Activated naive CD8-positive, alpha-beta T cell treated with anti-CD3 and anti-CD28 coated beads for 36 hours (primary cell): ENCODE measurements at regions not wholly inside any gene's neighbourhood (a gene's known extent, or its start where the extent isn't known, plus 50 kb on each side); places are given as distances from the start of the nearest gene placed in this dataset.

ENCODE experiments used
- DNase-seq: peaks from one replicate; pipeline ENCODE4 v3.0.0; 2021
- H3K27ac Mint-ChIP-seq: one replicate; pipeline ENCODE4 v1.8.0; 2022; ENCODE audit warnings: mild to moderate bottlenecking, moderate library complexity, mixed read lengths
- H3K27me3 Mint-ChIP-seq: one replicate; pipeline ENCODE4 v1.8.0; 2022; ENCODE audit warnings: mild to moderate bottlenecking, mixed read lengths
- H3K36me3 Mint-ChIP-seq: one replicate; pipeline ENCODE4 v1.8.0; 2021; ENCODE audit warnings: mild to moderate bottlenecking, mixed read lengths
- H3K4me1 Mint-ChIP-seq: one replicate; pipeline ENCODE4 v1.8.0; 2021; ENCODE audit warnings: mixed read lengths
- H3K4me3 Mint-ChIP-seq: one replicate; pipeline ENCODE4 v1.8.0; 2022; ENCODE audit warnings: mild to moderate bottlenecking, moderate library complexity, mixed read lengths
- H3K9me3 Mint-ChIP-seq: one replicate; pipeline ENCODE4 v1.8.0; 2022; ENCODE audit warnings: mixed read lengths

DNA sequence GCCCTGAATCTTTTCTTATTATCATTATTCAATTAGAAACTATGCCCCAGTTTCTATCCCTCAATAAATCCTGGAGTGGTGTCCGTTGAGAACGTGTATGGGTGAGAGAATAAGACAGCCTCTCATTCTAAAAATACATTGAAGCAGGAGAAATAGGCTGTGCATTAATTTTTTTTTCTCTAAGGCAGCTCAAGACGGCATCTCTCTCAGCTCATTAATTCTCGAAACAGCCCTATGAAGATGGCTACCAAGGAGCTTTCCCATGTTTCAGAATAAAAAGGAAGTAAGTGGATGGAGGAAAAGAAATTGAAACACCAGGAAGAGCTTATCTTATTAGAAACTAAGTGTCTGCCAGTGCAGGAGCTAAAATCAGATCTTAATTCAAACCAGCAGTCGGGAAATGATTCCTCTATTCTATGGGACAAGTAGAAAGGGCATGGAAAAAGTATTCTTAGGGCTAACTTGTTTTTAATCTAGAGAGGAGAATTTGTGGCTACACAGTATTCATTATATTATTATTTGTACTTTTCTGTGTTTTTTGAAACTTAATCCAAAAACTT, 347.1 kb upstream of the PLD5 start:
- Mint-ChIP-seq H3K9me3 (no peaks in the 10 kb centered on the region), H3K4me3 (no peak overlapping the region), H3K36me3 (no peaks in the 10 kb centered on the region), H3K4me1 (no peaks in the 10 kb centered on the region), H3K27ac (no peak overlapping the region), H3K27me3 (peaks cover 6% of the 10 kb centered on the region)
- DNase-seq: no peak

DNA sequence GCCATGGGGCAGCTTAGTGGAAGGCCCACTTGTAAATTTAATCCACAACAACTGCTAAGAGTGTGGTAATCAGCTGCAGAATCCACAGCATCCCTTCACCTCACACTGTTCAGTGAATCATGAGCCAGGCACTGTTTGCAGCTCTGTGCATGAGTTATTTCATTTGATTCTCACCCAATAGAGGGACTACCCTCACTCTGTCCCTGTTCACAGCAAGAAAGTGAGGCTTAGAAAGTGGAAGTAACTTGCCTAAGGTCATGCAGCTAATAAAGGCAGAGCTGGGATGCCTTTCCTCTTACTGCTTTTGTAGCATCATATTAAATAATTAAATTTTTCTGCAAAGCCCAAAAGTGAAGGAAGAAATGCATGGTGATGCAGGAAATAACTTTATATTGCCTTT, 346.5 kb upstream of the PLD5 start:
- Mint-ChIP-seq H3K9me3 (no peaks in the 10 kb centered on the region), H3K4me3 (no peak overlapping the region), H3K4me1 (no peaks in the 10 kb centered on the region), H3K27ac (no peak overlapping the region), H3K36me3 (no peaks in the 10 kb centered on the region), H3K27me3 (peaks cover 6% of the 10 kb centered on the region)
- DNase-seq: no peak

DNA sequence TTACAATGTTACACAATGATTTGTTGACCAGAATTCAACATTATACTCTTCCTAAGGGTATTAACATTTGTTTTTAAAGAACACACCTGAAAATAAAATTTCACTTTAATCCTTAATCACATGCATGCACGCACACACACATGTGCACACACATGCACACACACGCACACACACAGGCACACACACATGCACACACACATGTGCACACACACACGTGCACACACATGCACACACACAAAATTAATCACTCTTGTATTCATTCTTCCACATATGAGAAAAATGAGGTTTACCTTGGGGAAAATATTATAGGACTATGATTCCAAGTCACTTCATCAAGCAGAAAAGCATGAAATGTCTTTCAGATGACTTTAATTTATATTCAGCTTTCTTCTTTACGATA, 331.8 kb upstream of the PLD5 start:
- Mint-ChIP-seq H3K27me3 (peaks cover 7% of the 10 kb centered on the region), H3K4me3 (no peak overlapping the region), H3K27ac (no peak overlapping the region), H3K4me1 (no peaks in the 10 kb centered on the region), H3K36me3 (no peaks in the 10 kb centered on the region), H3K9me3 (peaks cover 8% of the 10 kb centered on the region)
- no peak for DNase-seq

DNA sequence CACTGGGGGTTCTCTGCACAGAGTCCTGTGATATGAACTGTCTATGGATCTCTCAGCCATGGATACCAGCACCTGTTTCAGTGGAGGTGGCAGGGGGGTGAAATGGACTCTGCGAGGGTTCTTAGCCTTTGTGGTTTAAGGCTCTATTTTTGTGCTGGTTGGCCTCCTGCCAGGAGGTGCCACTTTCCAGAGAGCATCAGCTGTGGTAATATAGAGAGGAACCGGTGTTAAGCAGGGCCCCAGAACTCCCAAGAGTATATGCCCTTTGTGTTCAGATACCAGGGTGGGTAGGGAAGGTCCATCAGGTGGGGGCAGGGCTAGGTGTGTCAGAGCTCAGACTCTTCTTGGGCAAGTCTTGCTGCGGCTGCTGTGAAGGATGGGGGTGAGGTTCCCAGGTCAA, 330.0 kb upstream of the PLD5 start:
- no peak for DNase-seq
- H3K4me1 Mint-ChIP-seq: no peaks in the 10 kb centered on the region
- no peaks in the 10 kb centered on the region for H3K36me3 Mint-ChIP-seq
- H3K27me3 Mint-ChIP-seq: peaks cover 7% of the 10 kb centered on the region
- no peak overlapping the region for H3K27ac Mint-ChIP-seq
- peaks cover 12% of the 10 kb centered on the region for H3K9me3 Mint-ChIP-seq
- H3K4me3 Mint-ChIP-seq: no peak overlapping the region

DNA sequence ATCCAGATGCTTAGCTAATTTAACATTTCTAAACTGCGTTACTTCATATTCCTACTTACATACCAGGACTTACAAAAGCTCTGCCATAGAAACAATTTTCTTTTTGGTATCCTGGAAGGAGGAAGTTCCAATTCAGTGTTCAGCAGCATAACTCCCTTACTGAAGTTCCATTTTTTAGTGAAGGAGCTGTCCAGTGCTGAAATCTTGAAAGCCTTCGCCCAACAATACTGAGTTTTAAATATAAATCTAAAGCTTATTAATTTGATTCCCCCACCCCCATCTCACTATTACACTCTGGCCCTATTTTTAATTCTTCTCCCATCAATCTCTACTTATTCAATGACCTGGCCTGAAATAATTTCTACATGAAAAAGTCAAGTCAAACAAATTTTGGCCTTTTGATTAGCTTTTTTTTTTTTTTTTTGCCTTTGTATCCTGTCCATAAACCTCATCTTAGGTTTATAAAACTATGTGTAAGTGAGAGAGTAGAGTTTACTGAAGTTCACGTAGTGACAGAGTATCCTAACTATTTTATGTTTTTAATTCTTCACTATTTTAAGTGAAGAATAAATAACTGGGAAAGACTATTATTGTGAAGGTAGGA, 323.0 kb upstream of the PLD5 start:
- DNase-seq: no peak
- no peaks in the 10 kb centered on the region for H3K4me1 Mint-ChIP-seq
- H3K27ac Mint-ChIP-seq: no peak overlapping the region
- no peak overlapping the region for H3K4me3 Mint-ChIP-seq
- no peaks in the 10 kb centered on the region for H3K27me3 Mint-ChIP-seq
- H3K9me3 Mint-ChIP-seq: peaks cover 16% of the 10 kb centered on the region
- H3K36me3 Mint-ChIP-seq: no peaks in the 10 kb centered on the region

DNA sequence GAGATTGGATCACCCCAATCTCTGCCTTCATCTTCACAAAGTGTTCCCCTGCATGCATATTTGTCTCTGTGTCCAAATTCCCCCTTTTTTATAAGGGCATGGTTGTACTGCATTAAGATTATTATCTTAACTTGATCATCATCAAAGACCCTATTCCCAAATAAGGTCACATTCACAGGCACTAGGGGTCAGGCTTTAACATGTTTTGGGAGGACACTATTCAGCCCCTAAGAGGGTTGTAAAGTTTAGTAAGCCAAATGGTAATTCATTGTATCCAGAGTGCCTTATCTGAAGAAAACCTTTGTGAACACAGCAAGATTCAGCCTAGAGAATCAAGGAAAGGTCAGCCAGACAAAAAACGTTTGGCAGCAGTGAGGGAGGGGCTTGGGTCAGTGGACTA, 317.6 kb upstream of the PLD5 start:
- no peak for DNase-seq
- no peaks in the 10 kb centered on the region for H3K4me1 Mint-ChIP-seq
- H3K9me3 Mint-ChIP-seq: peaks cover 3% of the 10 kb centered on the region
- H3K27ac Mint-ChIP-seq: no peak overlapping the region
- no peak overlapping the region for H3K4me3 Mint-ChIP-seq
- H3K36me3 Mint-ChIP-seq: no peaks in the 10 kb centered on the region
- no peaks in the 10 kb centered on the region for H3K27me3 Mint-ChIP-seq

DNA sequence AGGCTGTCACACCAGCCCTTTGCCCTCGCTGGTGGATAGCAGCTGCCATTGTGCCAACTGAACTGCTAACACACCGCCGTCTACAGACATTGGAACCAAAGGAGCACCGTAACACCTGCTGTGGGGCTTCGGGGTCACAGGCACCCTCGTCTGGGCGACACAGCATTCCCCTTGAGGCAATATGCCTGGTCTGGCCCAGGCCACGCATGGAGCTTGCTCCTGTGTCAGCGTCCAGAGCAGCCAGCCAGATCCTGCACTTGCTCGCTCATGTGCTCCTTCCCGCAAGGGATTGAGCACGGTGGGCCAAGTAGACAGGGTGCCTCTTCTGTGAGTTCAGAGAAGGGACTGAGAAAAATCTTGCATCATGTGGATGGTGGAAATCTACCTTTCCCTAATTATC, 314.6 kb upstream of the PLD5 start:
- H3K36me3 Mint-ChIP-seq: no peaks in the 10 kb centered on the region
- H3K9me3 Mint-ChIP-seq: no peaks in the 10 kb centered on the region
- no peaks in the 10 kb centered on the region for H3K27me3 Mint-ChIP-seq
- H3K4me3 Mint-ChIP-seq: no peak overlapping the region
- no peak overlapping the region for H3K27ac Mint-ChIP-seq
- no peaks in the 10 kb centered on the region for H3K4me1 Mint-ChIP-seq
- DNase-seq: no peak

DNA sequence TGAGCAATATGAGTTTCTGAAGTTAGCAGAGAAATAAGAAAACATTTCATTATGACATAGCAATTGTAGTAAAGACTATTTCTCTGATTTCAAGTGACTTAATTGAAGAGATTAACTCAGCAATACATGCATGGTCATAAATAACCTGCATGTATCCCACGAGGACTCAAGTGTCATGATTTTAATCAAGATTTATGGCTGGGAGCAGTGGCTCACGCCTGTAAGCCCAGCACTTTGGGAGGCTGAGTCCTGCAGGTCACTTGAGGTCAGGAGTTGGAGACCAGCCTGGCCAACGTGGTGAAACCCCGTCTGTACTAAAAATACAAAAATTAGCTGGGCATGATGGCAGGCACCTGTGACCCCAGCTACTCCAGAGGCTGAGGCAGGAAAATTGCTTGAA, 311.9 kb upstream of the PLD5 start:
- Mint-ChIP-seq H3K27me3 (no peaks in the 10 kb centered on the region), H3K4me3 (no peak overlapping the region), H3K27ac (no peak overlapping the region), H3K9me3 (peaks cover 7% of the 10 kb centered on the region), H3K36me3 (no peaks in the 10 kb centered on the region), H3K4me1 (no peaks in the 10 kb centered on the region)
- no peak for DNase-seq

DNA sequence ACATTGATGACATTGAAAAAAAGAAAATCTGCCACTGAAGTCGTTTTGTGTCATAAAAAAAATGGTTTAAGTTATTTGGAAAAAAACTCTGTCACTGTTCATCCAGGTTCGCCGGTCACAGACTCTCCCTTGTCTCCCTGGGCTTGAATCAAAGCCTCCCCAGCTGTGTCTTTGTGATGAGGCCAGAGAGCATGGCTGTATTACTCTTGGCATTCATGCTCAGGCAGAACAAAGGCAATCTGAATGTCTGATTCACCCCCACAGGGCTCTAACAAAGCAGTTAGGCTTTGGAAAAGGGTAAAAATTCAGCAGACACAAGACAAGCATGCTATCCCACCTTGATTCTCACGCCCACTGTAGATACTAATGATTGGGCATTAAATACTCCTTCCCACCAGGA, 304.3 kb upstream of the PLD5 start:
- Mint-ChIP-seq H3K9me3 (peaks cover 8% of the 10 kb centered on the region), H3K27me3 (no peaks in the 10 kb centered on the region), H3K4me3 (no peak overlapping the region), H3K4me1 (no peaks in the 10 kb centered on the region), H3K27ac (no peak overlapping the region), H3K36me3 (no peaks in the 10 kb centered on the region)
- DNase-seq: no peak

DNA sequence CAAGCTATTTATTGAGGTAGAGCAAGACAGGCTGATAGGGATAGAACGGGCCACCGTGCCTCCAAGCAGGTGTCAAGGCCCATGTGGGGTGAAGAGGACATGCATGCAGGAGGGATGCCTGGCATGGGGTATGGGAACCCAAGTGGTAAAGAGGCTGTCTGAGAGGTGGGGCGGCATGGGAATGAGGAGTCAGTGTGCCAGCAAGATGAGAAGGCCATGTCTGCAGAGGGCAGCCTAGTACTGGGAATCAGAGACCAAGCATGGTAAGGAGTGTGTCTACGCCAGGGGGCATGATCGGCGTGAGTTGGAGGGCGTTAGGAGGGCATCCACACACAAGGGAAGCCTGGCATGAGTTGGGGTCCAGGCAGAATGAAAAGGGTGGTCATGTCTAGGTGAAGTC, 303.7 kb upstream of the PLD5 start:
- DNase-seq: no peak
- Mint-ChIP-seq H3K9me3 (peaks cover 8% of the 10 kb centered on the region), H3K4me3 (no peak overlapping the region), H3K27ac (no peak overlapping the region), H3K27me3 (no peaks in the 10 kb centered on the region), H3K4me1 (no peaks in the 10 kb centered on the region), H3K36me3 (no peaks in the 10 kb centered on the region)

DNA sequence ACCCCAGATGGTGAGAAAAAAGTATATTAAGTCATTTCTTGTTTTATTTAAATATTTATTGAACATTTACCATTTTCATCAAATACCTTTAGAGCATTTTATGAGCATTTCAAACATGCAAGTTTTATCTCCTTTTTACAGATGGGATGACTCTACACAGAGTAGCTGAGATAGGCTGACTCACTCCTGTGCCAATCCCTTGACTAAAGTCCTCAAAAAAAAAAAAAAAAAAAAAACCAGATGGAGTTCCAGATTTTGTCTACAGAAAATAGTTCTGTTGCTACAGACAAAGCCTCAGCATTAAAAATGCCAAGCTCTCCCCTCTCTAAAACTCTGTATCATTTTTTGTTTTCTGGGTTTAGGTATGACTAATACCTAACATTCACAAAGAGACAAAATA, 303.0 kb upstream of the PLD5 start:
- Mint-ChIP-seq H3K4me3 (no peak overlapping the region), H3K4me1 (no peaks in the 10 kb centered on the region), H3K27ac (no peak overlapping the region), H3K36me3 (no peaks in the 10 kb centered on the region), H3K27me3 (no peaks in the 10 kb centered on the region), H3K9me3 (peaks cover 4% of the 10 kb centered on the region)
- no peak for DNase-seq

DNA sequence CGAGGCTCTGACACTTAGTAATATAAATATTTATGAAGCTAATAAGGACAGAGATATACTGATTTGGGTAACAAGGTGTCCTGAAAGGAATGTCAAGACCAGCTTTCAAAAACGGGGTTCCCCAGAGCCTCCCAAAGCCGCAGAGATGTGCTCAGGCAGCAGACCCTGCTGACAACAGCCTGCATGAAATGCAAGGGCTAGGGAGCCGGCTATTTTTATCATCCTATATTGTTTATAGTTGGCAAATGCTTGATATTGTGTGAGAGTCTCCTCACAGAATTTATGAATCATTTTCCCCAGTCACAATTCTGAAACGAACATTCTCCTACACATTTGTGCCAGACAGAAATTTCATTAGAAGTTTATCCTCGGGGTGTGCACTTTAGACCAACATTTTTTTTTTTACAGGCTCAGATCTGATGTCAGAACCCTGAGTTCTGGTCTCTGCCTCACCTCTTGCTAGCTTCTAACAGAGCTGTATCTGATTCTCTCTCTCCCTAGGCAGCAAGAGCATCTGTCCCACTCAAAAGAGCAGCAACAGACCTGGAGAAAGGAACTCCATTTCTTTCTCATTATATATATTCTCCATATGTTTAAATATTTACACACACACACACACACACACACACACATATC, 302.3 kb upstream of the PLD5 start:
- peaks cover 2% of the 10 kb centered on the region for H3K9me3 Mint-ChIP-seq
- H3K27ac Mint-ChIP-seq: no peak overlapping the region
- DNase-seq: no peak
- no peaks in the 10 kb centered on the region for H3K4me1 Mint-ChIP-seq
- H3K4me3 Mint-ChIP-seq: no peak overlapping the region
- H3K36me3 Mint-ChIP-seq: no peaks in the 10 kb centered on the region
- H3K27me3 Mint-ChIP-seq: no peaks in the 10 kb centered on the region

DNA sequence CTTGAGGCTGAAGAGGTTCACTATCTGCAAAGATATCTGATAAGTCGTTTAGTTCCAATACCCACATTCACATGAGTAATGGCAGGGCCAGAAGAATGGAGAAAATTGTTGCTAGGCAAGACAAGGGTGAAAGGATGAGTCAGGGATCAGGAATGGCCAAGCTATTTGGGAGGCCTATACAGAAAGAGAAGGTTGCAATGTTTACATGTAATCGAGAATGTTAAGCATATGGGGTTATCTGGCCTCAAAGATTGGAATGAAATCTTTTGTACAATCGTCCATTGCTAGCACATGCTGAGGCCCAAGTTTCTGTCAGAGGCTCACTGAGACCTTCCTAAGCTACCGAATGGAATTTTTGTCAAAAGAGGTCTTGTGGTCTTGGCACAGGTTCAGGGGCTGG, 299.9 kb upstream of the PLD5 start:
- Mint-ChIP-seq H3K9me3 (no peaks in the 10 kb centered on the region), H3K4me1 (no peaks in the 10 kb centered on the region), H3K36me3 (no peaks in the 10 kb centered on the region)

DNA sequence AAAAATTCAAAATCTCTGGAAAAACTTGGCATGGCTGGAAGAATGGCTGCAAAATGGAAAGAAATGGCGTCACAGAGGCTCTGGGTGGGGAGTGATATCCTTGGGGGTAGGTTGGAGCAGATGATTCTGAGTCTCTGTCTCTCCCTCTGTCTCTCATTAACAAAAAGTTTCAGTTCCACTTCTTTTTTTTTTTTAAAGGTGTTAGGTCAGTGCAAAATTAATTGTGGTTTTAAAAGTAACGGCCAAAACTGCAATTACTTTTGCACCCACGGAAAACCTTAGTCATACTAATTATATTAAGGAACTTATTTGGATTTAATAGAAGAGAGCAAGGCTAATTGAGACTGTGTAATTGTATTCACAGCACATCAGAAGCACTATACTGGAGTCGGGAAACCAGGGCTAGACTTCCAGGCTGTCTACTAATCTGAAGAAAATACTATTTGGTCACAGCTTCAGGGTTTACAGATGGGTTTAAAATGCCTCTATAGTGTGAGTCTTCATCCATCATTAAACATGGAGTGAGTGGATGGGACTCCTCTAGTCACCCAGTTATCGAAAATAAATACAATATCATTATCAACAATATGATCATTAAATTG, 289.1 kb upstream of the PLD5 start:
- Mint-ChIP-seq H3K4me3 (no peak overlapping the region), H3K27ac (no peak overlapping the region), H3K9me3 (no peaks in the 10 kb centered on the region), H3K36me3 (no peaks in the 10 kb centered on the region), H3K4me1 (no peaks in the 10 kb centered on the region), H3K27me3 (peaks cover 15% of the 10 kb centered on the region)
- DNase-seq: no peak

More for the DNA sequence above, 299.9 kb upstream of the PLD5 start:
- no peak overlapping the region for H3K27ac Mint-ChIP-seq
- no peak overlapping the region for H3K4me3 Mint-ChIP-seq
- DNase-seq: no peak
- no peaks in the 10 kb centered on the region for H3K27me3 Mint-ChIP-seq

DNA sequence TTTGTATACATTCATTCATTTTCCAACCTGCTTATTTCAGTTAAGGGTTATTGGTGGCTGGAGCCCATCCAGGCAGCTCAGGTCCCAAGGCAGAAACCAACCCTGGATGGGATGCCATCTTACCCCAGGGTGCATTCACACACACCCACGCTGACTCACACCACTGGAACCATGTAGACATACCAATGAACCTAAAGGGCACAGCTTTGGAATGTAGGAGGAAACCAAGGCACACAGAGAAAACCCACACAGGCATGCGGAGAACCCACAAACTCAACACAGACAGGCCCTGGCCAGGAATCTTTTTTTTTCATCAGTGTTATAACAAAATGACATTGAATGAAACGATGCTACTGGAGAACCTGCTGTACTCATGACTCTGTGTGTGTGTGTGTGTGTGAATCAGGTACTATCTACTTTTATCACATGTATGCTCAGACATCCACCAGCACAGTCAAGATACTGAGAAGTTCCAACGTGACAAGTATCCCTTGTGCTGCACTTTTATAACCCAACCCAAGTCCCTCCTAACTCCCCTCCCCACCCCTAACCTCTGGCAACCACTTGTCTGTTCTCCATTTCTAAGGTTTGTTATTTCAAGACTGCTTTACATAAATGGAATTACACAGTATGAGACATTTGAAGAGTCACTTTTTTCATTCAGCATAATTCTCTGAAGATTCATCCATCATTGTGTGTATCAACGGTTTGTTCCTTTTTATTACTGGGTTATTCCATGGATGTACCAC, 286.8 kb upstream of the PLD5 start:
- H3K9me3 Mint-ChIP-seq: no peaks in the 10 kb centered on the region
- peaks cover 15% of the 10 kb centered on the region for H3K27me3 Mint-ChIP-seq
- no peak for DNase-seq
- H3K4me1 Mint-ChIP-seq: no peaks in the 10 kb centered on the region
- no peak overlapping the region for H3K27ac Mint-ChIP-seq
- H3K4me3 Mint-ChIP-seq: no peak overlapping the region
- H3K36me3 Mint-ChIP-seq: no peaks in the 10 kb centered on the region
